Kidney (tissue), 13 donors: ENCODE measurements at regions not wholly inside any gene's neighbourhood (a gene's known extent, or its start where the extent isn't known, plus 50 kb on each side); places are given as distances from the start of the nearest gene placed in this dataset.
A peak's percentile ranks its signal among the peaks of the same experiment; 100 is the strongest.

Experiments used
- DNase-seq, 5 donors: peaks; one replicate each; pipeline ENCODE4 v3.0.0-alpha.2; 2013 to 2020
- FAIRE-seq: peaks from 2 replicates; lab custom pipeline; 2012; peaks lifted over from hg19 to GRCh38; lab: Jason Lieb, UNC
- H3K27ac ChIP-seq, 2 donors: one replicate each; pipeline ENCODE4 v1.7.0; 2013; ENCODE audit warnings: low read depth in 2 of 2, low read length in 2 of 2, inconsistent platforms in 1 of 2
- H3K27me3 ChIP-seq: one replicate; pipeline ENCODE4 v1.7.1; 2013; ENCODE audit warnings: low read length, inconsistent platforms; ENCODE audit not compliant: control insufficient read depth, insufficient read depth
- H3K36me3 ChIP-seq, 3 donors: one replicate each; pipeline versions ENCODE4 v1.7.0 to v1.7.1; 2013; ENCODE audit warnings: low read length in 3 of 3, control low read depth in 1 of 3, inconsistent platforms in 1 of 3; ENCODE audit not compliant: insufficient read depth in 3 of 3, control insufficient read depth in 2 of 3
- H3K4me1 ChIP-seq, 3 donors: one replicate each; pipeline versions ENCODE4 v1.7.0 to v1.7.1; 2013; ENCODE audit warnings: low read length in 3 of 3, inconsistent platforms in 1 of 3, low read depth in 1 of 3; ENCODE audit not compliant: control insufficient read depth in 2 of 3, insufficient read depth in 2 of 3
- H3K4me3 ChIP-seq, 3 donors: one replicate each; pipeline versions ENCODE4 v1.7.0 to v1.8.1; 2013; ENCODE audit warnings: low read length in 3 of 3, control low read depth in 1 of 3, inconsistent platforms in 1 of 3
- H3K9ac ChIP-seq, 3 donors: one replicate each; pipeline versions ENCODE4 v1.7.0 to v1.7.1; 2013; ENCODE audit warnings: low read length in 3 of 3, control low read depth in 1 of 3, inconsistent platforms in 1 of 3
- H3K9me3 ChIP-seq, 3 donors: one replicate each; pipeline versions ENCODE4 v1.7.0 to v1.7.1; 2013; ENCODE audit warnings: low read length in 3 of 3, control low read depth in 1 of 3, inconsistent platforms in 1 of 3; ENCODE audit not compliant: control insufficient read depth in 2 of 3, insufficient read depth in 1 of 3
- intact Hi-C: fragments of 100-400 bp; cut with DNase I; formaldehyde crosslinking; loops from one replicate; pipeline ENCODE4 v1.11.1; 2022
- TF ChIP-seq, protein P1 (sequence below): IDR thresholded peaks from 3 replicates; pipeline ENCODE4 v1.5.1; 2012; ENCODE audit warnings: mild to moderate bottlenecking, moderate library complexity, borderline replicate concordance; ENCODE audit not compliant: insufficient read depth; ENCODE audit errors: extremely low read depth
- donor health status: control.
- donor health status: control.
- donor health status: control.
- donor health status: control.
- donor health status: control.
- donor health status: DM: yes; HTN: yes; CAD: no.
- donor health status: Normal renal cell carcinoma (clear cell type).

- H3K9me3 ChIP-seq, result no peaks in the 10 kb centered on the region
- no peaks in the 10 kb centered on the region for H3K27me3 ChIP-seq
- TF ChIP-seq, protein P1, sequence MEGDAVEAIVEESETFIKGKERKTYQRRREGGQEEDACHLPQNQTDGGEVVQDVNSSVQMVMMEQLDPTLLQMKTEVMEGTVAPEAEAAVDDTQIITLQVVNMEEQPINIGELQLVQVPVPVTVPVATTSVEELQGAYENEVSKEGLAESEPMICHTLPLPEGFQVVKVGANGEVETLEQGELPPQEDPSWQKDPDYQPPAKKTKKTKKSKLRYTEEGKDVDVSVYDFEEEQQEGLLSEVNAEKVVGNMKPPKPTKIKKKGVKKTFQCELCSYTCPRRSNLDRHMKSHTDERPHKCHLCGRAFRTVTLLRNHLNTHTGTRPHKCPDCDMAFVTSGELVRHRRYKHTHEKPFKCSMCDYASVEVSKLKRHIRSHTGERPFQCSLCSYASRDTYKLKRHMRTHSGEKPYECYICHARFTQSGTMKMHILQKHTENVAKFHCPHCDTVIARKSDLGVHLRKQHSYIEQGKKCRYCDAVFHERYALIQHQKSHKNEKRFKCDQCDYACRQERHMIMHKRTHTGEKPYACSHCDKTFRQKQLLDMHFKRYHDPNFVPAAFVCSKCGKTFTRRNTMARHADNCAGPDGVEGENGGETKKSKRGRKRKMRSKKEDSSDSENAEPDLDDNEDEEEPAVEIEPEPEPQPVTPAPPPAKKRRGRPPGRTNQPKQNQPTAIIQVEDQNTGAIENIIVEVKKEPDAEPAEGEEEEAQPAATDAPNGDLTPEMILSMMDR, result no peak
- H3K9ac ChIP-seq, result no peak overlapping the region
- no peaks in the 10 kb centered on the region for H3K36me3 ChIP-seq
- no peak overlapping the region for H3K4me3 ChIP-seq
- DNase-seq (no peak), FAIRE-seq (no peak)
- H3K27ac ChIP-seq, result no peak overlapping the region
- intact Hi-C loops, result no loop called here
- peaks cover 0 to 3% (median 0%) of the 10 kb centered on the region in 3 donors for H3K4me1 ChIP-seq
Measured at GRCh38 chr11:92455210-92455790, 230.7 kb downstream of the FAT3 start.

DNA sequence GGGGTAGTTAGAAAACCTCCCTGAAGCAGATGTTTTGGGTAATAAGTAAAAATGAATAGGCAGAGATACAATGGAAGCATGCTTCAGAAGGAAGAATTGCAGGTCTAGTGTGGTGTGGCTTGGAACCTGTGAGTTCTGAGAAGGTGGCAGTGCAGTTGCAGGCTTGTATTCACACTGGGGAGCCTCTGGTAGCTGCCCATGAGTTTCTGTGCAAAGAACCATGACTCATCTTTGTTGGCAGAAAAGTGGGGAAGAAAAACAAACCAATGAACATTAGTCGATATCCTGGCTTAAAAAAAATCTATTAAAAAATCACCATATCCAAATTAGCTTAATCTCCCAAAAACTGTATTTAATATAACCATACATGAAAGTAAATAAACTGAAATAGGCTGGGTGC, 232.6 kb downstream of the FAT3 start:
- H3K27ac ChIP-seq, result no peak overlapping the region
- no peaks in the 10 kb centered on the region for H3K36me3 ChIP-seq
- H3K27me3 ChIP-seq, result no peaks in the 10 kb centered on the region
- TF ChIP-seq, protein P1, result no peak
- no peak overlapping the region for H3K9ac ChIP-seq
- no peaks in the 10 kb centered on the region for H3K9me3 ChIP-seq
- H3K4me1 ChIP-seq, result no peaks in the 10 kb centered on the region
- intact Hi-C loops, result no loop called here
- no peak overlapping the region for H3K4me3 ChIP-seq
- no peak for FAIRE-seq
- DNase-seq, result no peak

- Histone ChIP-seq H3K4me3 (no peak overlapping the region), H3K36me3 (no peaks in the 10 kb centered on the region), H3K4me1 (no peaks in the 10 kb centered on the region), H3K9ac (no peak overlapping the region), H3K27ac (no peak overlapping the region), H3K27me3 (no peaks in the 10 kb centered on the region), H3K9me3 (no peaks in the 10 kb centered on the region)
- TF ChIP-seq, protein P1, result no peak
- no peak for FAIRE-seq
- intact Hi-C loops, result no loop called here
- DNase-seq, result no peak
Measured at GRCh38 chr11:92458486-92458885, 233.9 kb downstream of the FAT3 start.

GRCh38 chr11:92460213-92460612, 235.6 kb downstream of the FAT3 start:
- Histone ChIP-seq H3K4me1 (no peaks in the 10 kb centered on the region), H3K4me3 (no peak overlapping the region), H3K36me3 (no peaks in the 10 kb centered on the region), H3K9ac (no peak overlapping the region), H3K27ac (no peak overlapping the region), H3K9me3 (no peaks in the 10 kb centered on the region), H3K27me3 (no peaks in the 10 kb centered on the region)
- FAIRE-seq (no peak), DNase-seq (peak in 3 of 5 donors; percentile 30 to 46 (median 44))
- intact Hi-C loops, result no loop called here
- TF ChIP-seq, protein P1, result no peak
